ENCODE measurements at regions not wholly inside any gene's neighbourhood (a gene's known extent, or its start where the extent isn't known, plus 50 kb on each side); places are given as distances from the start of the nearest gene placed in this dataset.

- peak; percentile 88 to 92 (median 92) for TF ChIP-seq CTCF (IDR thresholded peaks at IDR 0.05 in 2 of 3, conservative IDR thresholded peaks at IDR 0.05 in 1 of 3; ENCODE audit: insufficient read depth in 2 of 3, low read depth in 1 of 3, low read length in 3 of 3)
- no peak for TF ChIP-seq ESRRA (IDR thresholded peaks at IDR 0.05; ENCODE audit: borderline replicate concordance, low read depth)
- no peak for TF ChIP-seq ZNF239 (CRISPR knock-in tag; IDR thresholded peaks at IDR 0.05)
- no peak for TF ChIP-seq TRIM25 (IDR thresholded peaks at IDR 0.05; ENCODE audit: borderline replicate concordance)
- no peak for TF ChIP-seq USF1 (CRISPR knock-in tag; IDR thresholded peaks at IDR 0.05)
- TF ChIP-seq, protein P1, sequence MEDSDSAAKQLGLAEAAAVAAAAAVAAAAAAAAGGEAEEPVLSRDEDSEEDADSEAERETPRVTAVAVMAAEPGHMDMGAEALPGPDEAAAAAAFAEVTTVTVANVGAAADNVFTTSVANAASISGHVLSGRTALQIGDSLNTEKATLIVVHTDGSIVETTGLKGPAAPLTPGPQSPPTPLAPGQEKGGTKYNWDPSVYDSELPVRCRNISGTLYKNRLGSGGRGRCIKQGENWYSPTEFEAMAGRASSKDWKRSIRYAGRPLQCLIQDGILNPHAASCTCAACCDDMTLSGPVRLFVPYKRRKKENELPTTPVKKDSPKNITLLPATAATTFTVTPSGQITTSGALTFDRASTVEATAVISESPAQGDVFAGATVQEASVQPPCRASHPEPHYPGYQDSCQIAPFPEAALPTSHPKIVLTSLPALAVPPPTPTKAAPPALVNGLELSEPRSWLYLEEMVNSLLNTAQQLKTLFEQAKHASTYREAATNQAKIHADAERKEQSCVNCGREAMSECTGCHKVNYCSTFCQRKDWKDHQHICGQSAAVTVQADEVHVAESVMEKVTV (CRISPR knock-in tag; IDR thresholded peaks at IDR 0.05): peak; percentile 76
- TF ChIP-seq NCOA4 (IDR thresholded peaks at IDR 0.05; ENCODE audit: partially characterized antibody): no peak
- 0 out of 2 replicates have a peak, but pooled peaks have one; percentile 28 for TF ChIP-seq ZBTB1 (CRISPR knock-in tag; IDR thresholded peaks at IDR 0.05; ENCODE audit: borderline replicate concordance, low read depth)
- TF ChIP-seq ATF7 (IDR thresholded peaks at IDR 0.05): 0 out of 2 replicates have a peak, but pooled peaks have one; percentile 14
- TF ChIP-seq MYNN (IDR thresholded peaks at IDR 0.05): peak; percentile 58
- no peak for TF ChIP-seq MYNN (CRISPR knock-in tag; IDR thresholded peaks at IDR 0.05)
- no peak for TF ChIP-seq CXXC5 (CRISPR knock-in tag; IDR thresholded peaks at IDR 0.05)
- TF ChIP-seq FOXJ3 (CRISPR knock-in tag; IDR thresholded peaks at IDR 0.05): no peak
- TF ChIP-seq HNRNPL (IDR thresholded peaks at IDR 0.05; ENCODE audit: low read depth, low read length): no peak
- TF ChIP-seq ZNF583 (CRISPR knock-in tag; IDR thresholded peaks at IDR 0.05): no peak
- TF ChIP-seq, protein P2, sequence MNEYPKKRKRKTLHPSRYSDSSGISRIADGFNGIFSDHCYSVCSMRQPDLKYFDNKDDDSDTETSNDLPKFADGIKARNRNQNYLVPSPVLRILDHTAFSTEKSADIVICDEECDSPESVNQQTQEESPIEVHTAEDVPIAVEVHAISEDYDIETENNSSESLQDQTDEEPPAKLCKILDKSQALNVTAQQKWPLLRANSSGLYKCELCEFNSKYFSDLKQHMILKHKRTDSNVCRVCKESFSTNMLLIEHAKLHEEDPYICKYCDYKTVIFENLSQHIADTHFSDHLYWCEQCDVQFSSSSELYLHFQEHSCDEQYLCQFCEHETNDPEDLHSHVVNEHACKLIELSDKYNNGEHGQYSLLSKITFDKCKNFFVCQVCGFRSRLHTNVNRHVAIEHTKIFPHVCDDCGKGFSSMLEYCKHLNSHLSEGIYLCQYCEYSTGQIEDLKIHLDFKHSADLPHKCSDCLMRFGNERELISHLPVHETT (CRISPR knock-in tag; conservative IDR thresholded peaks at IDR 0.05 in 1 of 2, IDR thresholded peaks at IDR 0.05 in 1 of 2): no peak
- no peak for TF ChIP-seq ZNF282 (CRISPR knock-in tag; IDR thresholded peaks at IDR 0.05)
- TF ChIP-seq PATZ1 (CRISPR knock-in tag; IDR thresholded peaks at IDR 0.05; ENCODE audit: borderline replicate concordance): no peak
These were observed 190.6 kb downstream of the SEC14L1 start (continued) for GRCh38 chr17:77331301-77331864.
